ENCODE measurements at regions not wholly inside any gene's neighbourhood (a gene's known extent, or its start where the extent isn't known, plus 50 kb on each side); places are given as distances from the start of the nearest gene placed in this dataset.

GRCh38 chr3:117303443-117303842, 593.9 kb downstream of the TUSC7 start:
- ATAC-seq (ENCODE audit: insufficient read depth, low FRiP score) (no peak), DNase-seq (no peak)
- H3K36me3 ChIP-seq (ENCODE audit: control insufficient read depth in 4 of 4, insufficient read depth in 4 of 4, low read length in 4 of 4), result no peaks in the 10 kb centered on the region
- 63 to 85% methylated on average over 1 of the region's 1 CpG for WGBS, 2 donors
- no peaks in the 10 kb centered on the region for H3K27me3 ChIP-seq (ENCODE audit: control insufficient read depth in 3 of 3, insufficient read depth in 3 of 3, low read length in 2 of 3)
- H3K4me1 ChIP-seq (ENCODE audit: control insufficient read depth in 5 of 5, insufficient read depth in 5 of 5, low read length in 5 of 5), result no peaks in the 10 kb centered on the region
- H3K27ac ChIP-seq (ENCODE audit: low read depth in 1 of 2, low read length in 1 of 2), result no peak overlapping the region
- no peak for TF ChIP-seq CTCF (IDR thresholded peaks at IDR 0.05; ENCODE audit: control extremely low read depth, extremely low read depth)
- no peaks in the 10 kb centered on the region for H3K9me3 ChIP-seq (ENCODE audit: control insufficient read depth in 4 of 4, insufficient read depth in 3 of 4, low read length in 3 of 4)
- H3K9ac ChIP-seq (ENCODE audit: insufficient read depth in 1 of 2, low read length in 2 of 2), result no peak overlapping the region
- H3K4me3 ChIP-seq, result no peak overlapping the region

GRCh38 chr3:117304681-117305080, 595.1 kb downstream of the TUSC7 start:
- ATAC-seq (ENCODE audit: insufficient read depth, low FRiP score) (no peak), DNase-seq (no peak)
- Histone ChIP-seq H3K27me3 (ENCODE audit: control insufficient read depth in 3 of 3, insufficient read depth in 3 of 3, low read length in 2 of 3) (no peaks in the 10 kb centered on the region), H3K9ac (ENCODE audit: insufficient read depth in 1 of 2, low read length in 2 of 2) (no peak overlapping the region), H3K4me3 (no peak overlapping the region), H3K27ac (ENCODE audit: low read depth in 1 of 2, low read length in 1 of 2) (no peak overlapping the region), H3K4me1 (ENCODE audit: control insufficient read depth in 5 of 5, insufficient read depth in 5 of 5, low read length in 5 of 5) (no peaks in the 10 kb centered on the region), H3K36me3 (ENCODE audit: control insufficient read depth in 4 of 4, insufficient read depth in 4 of 4, low read length in 4 of 4) (no peaks in the 10 kb centered on the region), H3K9me3 (ENCODE audit: control insufficient read depth in 4 of 4, insufficient read depth in 3 of 4, low read length in 3 of 4) (no peaks in the 10 kb centered on the region)
- WGBS, 2 donors, result 48 to 61% methylated on average over 2 of the region's 2 CpGs
- TF ChIP-seq CTCF (IDR thresholded peaks at IDR 0.05; ENCODE audit: control extremely low read depth, extremely low read depth), result no peak

- Histone ChIP-seq H3K9me3 (ENCODE audit: control insufficient read depth in 4 of 4, insufficient read depth in 3 of 4, low read length in 3 of 4) (no peaks in the 10 kb centered on the region), H3K9ac (ENCODE audit: insufficient read depth in 1 of 2, low read length in 2 of 2) (no peak overlapping the region), H3K27me3 (ENCODE audit: control insufficient read depth in 3 of 3, insufficient read depth in 3 of 3, low read length in 2 of 3) (no peaks in the 10 kb centered on the region), H3K36me3 (ENCODE audit: control insufficient read depth in 4 of 4, insufficient read depth in 4 of 4, low read length in 4 of 4) (no peaks in the 10 kb centered on the region), H3K4me1 (ENCODE audit: control insufficient read depth in 5 of 5, insufficient read depth in 5 of 5, low read length in 5 of 5) (no peaks in the 10 kb centered on the region), H3K27ac (ENCODE audit: low read depth in 1 of 2, low read length in 1 of 2) (no peak overlapping the region), H3K4me3 (no peak overlapping the region)
- DNase-seq, result no peak
- WGBS, 2 donors, result 74 to 77% methylated on average over 1 of the region's 1 CpG
- no peak for ATAC-seq (ENCODE audit: insufficient read depth, low FRiP score)
- TF ChIP-seq CTCF (IDR thresholded peaks at IDR 0.05; ENCODE audit: control extremely low read depth, extremely low read depth), result no peak
These were observed 596.1 kb downstream of the TUSC7 start for GRCh38 chr3:117305681-117306080.

- no peaks in the 10 kb centered on the region for H3K9me3 ChIP-seq (ENCODE audit: control insufficient read depth in 4 of 4, insufficient read depth in 3 of 4, low read length in 3 of 4)
- H3K27me3 ChIP-seq (ENCODE audit: control insufficient read depth in 3 of 3, insufficient read depth in 3 of 3, low read length in 2 of 3), result no peaks in the 10 kb centered on the region
- H3K4me3 ChIP-seq, result no peak overlapping the region
- no peak for TF ChIP-seq CTCF (IDR thresholded peaks at IDR 0.05; ENCODE audit: control extremely low read depth, extremely low read depth)
- H3K36me3 ChIP-seq (ENCODE audit: control insufficient read depth in 4 of 4, insufficient read depth in 4 of 4, low read length in 4 of 4), result no peaks in the 10 kb centered on the region
- H3K4me1 ChIP-seq (ENCODE audit: control insufficient read depth in 5 of 5, insufficient read depth in 5 of 5, low read length in 5 of 5), result no peaks in the 10 kb centered on the region
- ATAC-seq (ENCODE audit: insufficient read depth, low FRiP score) (no peak), DNase-seq (no peak)
- WGBS, 2 donors, result 97 to 100% methylated on average over 1 of the region's 1 CpG
- H3K27ac ChIP-seq (ENCODE audit: low read depth in 1 of 2, low read length in 1 of 2), result no peak overlapping the region
- H3K9ac ChIP-seq (ENCODE audit: insufficient read depth in 1 of 2, low read length in 2 of 2), result no peak overlapping the region
These were observed 596.7 kb downstream of the TUSC7 start for GRCh38 chr3:117306299-117306698.
